ENCODE measurements at regions not wholly inside any gene's neighbourhood (a gene's known extent, or its start where the extent isn't known, plus 50 kb on each side); places are given as distances from the start of the nearest gene placed in this dataset.

GRCh38 chr12:19003987-19004619 is 125.4 kb upstream of the PLEKHA5 start:
- no peak for TF ChIP-seq CTCF (IDR thresholded peaks at IDR 0.05)
- TF ChIP-seq EZH2 (IDR thresholded peaks at IDR 0.05; ENCODE audit: borderline replicate concordance, insufficient read depth, low read depth, low read length, poor library complexity, severe bottlenecking): no peak

Data from B cell (primary cell).